Activated T-helper 9 cell treated with anti-CD3 and anti-CD28 coated beads, Interleukin-2, amount 50 U/mL, for 16 hours (primary cell): ENCODE measurements at regions not wholly inside any gene's neighbourhood (a gene's known extent, or its start where the extent isn't known, plus 50 kb on each side); places are given as distances from the start of the nearest gene placed in this dataset.
"Not testable (repeated sequence)": the region's sequence is repeated elsewhere in the genome, so short reads cannot be mapped to it uniquely, and the experiment has no call there.

ENCODE experiments used
- DNase-seq: peaks from one replicate; pipeline ENCODE4 v3.0.0-alpha.2; 2020; ENCODE audit warnings: low read depth

- not testable (repeated sequence) for DNase-seq
These were observed 59.9 kb upstream of the EN2 start for GRCh38 chr7:155397758-155398714.

- no peak for DNase-seq
These were observed 59.0 kb upstream of the EN2 start for GRCh38 chr7:155398944-155399343.

- no peak for DNase-seq
These were observed 58.4 kb upstream of the EN2 start for GRCh38 chr7:155399577-155399976.

DNA sequence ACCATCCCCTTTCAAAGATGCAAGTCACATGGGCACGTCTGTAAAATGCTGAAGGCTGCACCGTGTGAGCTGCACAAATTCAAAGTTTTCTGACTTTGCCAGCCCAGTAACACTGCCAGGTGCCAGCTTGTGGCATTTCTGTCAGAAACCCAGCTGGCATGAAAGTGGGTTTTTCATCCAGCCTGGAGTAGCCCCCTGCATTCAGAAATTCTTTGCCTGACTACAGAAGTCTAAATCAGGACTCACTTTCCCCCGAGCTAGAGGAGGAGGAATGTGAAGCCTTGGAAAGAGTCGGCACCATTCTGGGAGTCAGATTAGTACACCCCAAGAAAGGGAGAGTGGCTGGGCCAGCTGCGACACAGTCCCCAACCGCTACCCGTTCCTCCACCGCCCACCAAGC lies 56.7 kb upstream of the EN2 start:
- no peak for DNase-seq

GRCh38 chr7:155401884-155402283 lies 56.0 kb upstream of the EN2 start:
- no peak for DNase-seq

- no peak for DNase-seq
These were observed 55.0 kb upstream of the EN2 start for GRCh38 chr7:155402941-155403340.

- DNase-seq = no peak
These were observed 53.0 kb upstream of the EN2 start for GRCh38 chr7:155404976-155405375.

DNA sequence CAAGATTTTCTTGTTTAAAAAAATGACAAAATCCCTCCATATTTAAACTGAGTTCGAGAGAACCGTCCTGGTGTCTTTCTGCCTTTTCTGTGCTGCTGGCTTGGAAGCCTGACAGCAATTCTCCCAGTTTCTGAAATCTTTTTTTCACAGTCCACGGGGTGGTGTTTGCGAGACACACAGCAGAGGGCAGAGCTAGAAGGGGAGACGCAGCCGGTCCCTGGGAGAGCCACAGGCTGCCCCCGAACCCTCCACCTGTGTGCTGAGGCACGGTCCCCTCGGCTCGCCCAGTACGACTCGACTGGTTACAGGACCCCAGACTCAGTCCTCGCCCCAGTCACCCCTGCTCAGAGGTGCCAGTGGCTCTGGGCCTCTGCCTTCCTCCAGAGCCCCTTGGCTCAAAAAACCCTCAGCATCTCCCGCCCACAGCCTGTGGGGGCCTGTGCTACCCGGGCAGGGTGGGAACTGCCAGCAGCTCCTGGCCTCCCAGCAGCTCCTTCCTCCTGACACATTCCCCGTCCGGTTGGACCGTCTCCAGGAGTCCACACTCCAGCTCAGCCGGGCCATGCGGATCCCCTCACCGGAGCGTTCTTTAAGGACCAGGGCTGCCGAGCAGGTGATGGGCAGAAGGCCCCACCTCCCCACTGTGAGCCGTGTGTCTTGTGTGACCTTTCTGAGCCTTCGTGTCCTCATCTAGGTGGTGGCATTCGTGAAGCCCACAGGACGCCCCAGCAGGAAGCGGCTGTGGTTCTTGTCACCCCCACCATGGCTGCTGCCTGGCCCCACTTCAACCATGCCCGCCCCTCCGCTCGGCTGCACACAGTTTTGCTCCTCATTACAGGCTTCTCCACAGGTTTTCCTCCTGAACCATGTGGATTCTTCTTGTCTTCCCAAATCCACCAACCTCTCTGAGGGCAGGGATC lies 52.3 kb upstream of the EN2 start:
- no peak for DNase-seq

DNA sequence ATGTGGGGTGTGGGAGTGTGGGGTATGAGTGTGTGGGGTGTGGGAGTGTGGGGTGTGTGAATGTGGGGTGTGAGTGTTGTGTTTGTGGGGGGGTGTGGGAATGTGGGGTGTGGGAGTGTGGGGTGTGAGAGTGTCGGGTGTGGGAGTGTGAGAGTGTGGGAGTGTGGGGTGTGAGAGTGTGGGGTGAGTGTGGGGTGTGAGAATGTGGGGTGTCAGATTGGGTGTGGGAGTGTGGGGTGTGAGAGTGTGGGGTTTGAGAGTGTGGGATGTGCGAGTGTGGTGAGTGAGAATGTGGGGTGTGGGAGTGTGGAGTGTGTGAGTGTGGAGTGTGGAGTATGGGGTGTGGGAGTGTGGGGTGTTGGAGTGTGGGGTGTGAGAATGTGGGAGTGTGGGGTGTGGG lies 50.1 kb upstream of the EN2 start:
- DNase-seq = no peak
